ENCODE measurements at regions not wholly inside any gene's neighbourhood (a gene's known extent, or its start where the extent isn't known, plus 50 kb on each side); places are given as distances from the start of the nearest gene placed in this dataset.
"Not testable (repeated sequence)": the region's sequence is repeated elsewhere in the genome, so short reads cannot be mapped to it uniquely, and the experiment has no call there.

DNA sequence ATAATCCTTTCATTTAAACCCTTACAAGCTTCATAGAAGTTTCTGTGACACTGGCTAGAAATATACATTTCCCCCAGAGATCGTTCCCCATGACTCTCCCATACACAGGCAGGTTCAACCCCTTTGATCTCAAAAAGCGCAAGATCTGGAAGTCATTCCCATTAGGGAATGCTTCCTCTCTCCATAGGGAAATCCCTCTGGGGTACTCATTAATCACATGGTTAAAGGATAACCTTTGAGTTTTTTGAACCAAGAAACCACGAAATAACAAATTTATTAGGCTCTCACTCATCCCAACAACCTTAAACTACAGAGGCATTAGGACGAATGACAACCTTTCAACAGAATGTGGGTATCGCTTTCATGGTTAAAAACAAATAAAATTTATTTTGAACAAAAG is 211.9 kb upstream of the PRICKLE2 start:
- no peak for DNase-seq

DNA sequence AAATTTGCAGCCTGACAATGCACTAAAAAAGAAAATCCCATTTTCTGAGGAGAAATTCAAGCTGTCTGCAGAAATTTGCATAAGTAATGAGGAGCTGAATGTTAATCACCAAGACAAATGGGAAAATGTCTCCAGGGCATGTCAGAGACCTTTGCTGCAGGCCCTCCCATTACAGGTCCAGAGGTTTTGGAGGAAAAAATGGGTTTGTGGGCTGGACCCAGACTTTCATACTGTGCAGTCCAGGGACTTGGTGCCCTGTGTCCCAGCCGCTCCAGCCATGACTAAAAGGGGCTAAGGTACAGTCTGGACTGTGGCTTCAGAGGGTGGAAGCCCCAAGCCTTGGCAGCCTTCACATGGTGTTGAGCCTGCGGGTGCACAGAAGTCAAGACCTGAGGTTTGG is 209.8 kb upstream of the PRICKLE2 start:
- not testable (repeated sequence) for DNase-seq

DNA sequence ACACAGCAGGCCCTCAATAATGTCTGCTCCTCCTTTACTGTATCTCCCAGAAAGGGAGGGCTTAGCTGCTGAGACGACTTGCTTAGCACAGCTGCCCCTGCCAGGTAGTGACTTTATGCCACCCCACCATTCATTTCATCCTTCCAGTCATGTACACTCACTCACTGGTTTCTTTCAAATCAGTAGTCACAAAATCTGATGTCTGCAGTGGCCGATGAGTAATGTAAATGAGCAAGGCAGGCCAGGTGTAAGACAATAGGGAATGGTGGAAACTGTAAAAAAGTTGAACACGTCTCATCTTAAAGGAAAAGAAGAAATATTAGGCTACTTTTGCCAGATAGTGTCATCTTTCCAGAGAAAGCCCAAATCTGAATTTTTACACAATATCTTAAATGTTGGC is 207.6 kb upstream of the PRICKLE2 start:
- no peak for DNase-seq

DNA sequence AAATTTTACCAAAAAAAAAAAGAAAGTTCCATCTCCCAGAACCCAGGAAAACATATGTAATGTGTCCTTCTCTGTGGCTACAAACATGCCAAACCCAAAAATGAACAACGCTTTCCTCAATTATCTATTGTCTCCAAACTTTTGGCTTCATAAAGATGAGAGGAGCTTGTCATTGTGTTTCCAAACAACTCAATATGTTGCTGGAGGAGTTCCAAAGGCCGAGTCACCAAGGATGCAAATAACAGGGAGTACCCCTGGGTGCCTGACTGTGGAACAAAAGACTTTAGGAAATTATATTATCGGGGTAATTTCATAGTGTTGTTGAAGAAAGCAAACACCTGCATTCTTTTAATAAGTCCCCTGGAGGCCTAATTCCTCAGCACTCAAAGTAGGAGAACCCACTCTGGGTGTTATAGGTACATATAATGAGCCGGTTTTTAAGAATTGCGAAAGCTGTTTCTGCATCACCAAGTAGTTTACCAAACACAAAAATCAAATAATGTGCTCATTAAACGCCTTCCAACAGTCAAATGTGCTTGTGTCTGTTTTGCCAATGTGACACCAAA is 206.3 kb upstream of the PRICKLE2 start:
- no peak for DNase-seq

DNA sequence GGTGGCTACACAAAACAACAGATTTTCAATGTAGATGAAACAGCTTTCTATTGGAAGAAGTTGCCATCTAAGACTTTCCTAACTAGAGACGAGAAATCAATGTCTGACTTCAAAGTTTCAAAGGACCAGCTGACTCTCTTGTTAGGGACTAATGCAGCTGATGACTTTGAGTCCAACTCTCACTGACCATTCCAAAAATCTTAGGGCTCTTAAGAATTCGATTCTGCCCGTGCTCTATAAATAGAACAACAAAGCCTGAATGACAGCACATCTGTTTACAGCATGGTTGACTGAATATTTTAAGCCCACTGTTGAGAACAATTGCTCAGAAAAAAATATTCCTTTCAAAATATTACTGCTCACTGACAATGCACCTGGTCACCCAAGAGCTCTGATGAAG is 202.4 kb upstream of the PRICKLE2 start:
- DNase-seq = no peak

DNA sequence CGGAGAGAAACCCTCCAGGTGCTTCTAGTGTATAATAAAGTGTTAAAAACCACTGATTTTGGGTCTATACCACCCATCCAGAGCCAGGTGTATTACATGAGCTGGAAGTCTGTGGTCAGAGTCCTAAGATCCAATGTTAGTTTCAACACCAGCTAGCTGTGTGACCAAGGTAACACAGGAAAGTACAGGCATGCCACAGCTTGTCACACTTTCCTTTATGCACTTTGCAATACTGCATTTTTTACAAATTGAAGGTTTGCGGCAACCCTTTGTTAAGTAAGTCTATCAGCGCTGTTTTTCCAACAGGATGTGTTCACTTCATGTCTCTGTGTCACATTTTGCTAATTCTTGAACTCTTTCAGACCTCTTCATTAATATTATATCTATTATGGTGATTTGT is 201.3 kb upstream of the PRICKLE2 start:
- DNase-seq = no peak

DNA sequence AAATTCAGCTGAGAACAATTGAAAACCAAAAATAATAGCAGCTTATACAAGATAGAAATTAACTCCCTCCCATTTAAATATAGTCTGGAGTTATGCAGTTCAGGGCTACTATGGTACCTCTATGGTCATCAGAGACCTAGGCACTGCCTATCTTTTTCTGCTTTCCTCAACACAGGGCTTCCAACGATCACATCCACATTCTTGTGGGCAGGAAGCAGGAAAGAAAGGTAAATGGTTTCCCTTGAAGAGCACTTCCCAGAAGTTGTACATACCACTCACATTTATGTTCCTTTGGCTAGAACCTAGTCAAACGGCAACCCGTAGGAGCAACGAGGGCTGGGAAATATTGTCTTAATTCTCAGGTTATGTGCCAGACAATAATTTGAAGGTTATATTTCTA is 197.7 kb upstream of the PRICKLE2 start:
- DNase-seq = no peak

DNA sequence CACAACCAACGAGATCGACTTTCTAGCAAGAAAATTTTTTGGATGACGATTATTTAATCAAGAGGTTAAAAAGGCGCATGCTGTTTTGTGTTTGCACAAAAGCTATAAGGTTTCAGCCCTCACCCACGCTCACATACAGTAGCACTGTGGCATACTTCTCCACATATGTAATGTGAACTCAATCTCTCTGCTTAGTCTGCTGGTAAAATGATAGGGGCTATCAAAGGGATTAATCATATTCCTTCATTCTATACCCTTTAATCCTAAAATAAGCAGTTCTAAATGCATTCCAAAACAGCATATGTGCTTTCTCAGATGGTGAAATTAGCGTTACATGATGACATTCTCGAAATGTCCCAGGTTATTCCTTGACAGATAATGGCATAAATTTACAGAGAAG is 196.9 kb upstream of the PRICKLE2 start:
- no peak for DNase-seq

DNA sequence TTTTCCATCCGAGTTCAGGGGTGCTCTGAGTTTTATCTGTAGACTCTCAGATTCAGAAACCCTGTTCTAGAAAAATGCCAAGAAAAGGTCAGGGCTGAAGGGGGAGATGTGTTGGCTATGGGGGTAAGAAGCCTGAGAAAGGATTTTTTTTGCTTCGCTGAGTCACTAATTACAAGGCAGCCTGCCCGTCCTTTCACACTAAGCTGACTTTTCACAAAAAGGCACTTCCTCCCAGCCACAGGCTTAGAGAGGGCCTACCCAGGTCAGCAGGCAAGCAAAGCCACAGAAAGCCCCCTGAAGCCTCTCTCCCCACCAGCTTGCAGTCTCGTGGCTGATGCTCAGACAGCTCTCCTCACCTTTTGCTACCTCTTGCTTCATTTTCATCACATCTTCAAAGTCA is 192.6 kb upstream of the PRICKLE2 start:
- no peak for DNase-seq

DNA sequence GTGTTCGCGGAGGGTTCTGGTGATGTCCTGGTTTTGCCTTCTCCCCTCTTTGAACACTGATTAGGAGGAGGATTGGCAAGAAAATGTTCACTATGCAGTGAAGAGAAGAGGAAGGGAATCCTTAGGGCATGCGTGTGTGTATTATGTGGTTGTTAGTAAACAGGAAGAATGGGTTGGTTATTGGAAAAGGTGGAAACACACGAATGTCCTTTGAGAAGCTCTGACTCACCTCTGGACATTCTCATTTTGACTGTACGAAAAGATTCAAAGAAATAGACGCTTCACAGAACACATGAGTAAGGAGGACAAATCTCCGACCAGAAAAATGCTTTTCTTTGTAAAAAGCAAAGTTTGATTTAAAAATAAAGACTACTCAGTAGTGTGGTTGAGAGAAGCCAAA is 188.8 kb upstream of the PRICKLE2 start:
- no peak for DNase-seq

DNA sequence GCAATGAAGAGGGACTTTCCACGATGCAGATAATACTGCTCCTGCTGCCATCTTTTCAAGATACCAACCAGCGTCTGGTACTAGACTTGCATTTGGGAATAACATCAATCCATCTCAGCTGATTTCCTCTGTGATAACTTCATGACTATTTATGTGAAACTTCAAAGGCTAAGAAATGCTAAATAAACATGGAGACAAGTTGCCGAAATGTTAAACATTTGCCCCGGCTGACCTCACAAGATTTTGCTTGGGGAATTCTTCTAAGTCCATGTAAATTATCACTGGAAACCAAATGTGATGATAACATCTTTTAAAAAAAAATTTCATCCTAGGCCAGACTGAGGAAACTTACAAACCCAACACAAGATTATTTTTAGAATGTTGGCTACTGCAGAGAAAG is 185.8 kb upstream of the PRICKLE2 start:
- DNase-seq = no peak

DNA sequence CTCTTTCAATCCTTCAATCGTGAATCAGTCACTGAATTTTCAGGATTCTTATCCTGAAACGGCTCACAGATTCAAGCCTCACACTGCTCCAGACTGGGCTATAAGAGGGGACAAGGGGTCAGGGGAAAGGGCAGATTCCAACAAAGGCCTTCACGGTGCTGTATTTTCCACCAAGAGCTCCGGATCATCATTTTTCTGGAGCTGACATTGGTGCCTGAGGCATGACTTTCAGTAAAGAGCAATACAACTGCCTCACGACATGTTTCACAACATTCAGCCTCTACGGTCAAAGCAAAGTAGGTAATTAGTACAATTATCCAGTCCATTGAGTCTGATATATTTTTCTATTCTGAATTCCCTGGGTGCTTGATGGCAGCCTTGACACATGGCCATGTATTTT is 185.0 kb upstream of the PRICKLE2 start:
- DNase-seq = no peak

DNA sequence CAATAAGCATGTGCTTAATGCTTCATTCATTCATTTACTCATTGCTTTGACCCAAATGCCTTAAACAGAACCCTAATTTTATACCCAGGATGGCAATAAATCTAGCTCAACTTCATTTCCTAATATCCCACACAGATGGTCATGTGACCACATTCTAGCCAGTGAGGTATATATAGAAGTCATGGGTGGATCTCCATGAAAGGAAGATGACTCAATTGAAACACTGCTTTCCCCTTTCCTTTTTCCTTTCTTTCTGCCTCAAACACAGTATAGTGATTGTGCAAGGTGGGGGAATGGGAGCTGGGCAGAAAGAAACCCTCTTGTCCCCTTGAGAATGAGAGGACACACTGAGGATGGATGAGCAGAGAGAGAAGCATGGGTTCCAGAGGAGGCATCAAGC is 183.5 kb upstream of the PRICKLE2 start:
- no peak for DNase-seq

DNA sequence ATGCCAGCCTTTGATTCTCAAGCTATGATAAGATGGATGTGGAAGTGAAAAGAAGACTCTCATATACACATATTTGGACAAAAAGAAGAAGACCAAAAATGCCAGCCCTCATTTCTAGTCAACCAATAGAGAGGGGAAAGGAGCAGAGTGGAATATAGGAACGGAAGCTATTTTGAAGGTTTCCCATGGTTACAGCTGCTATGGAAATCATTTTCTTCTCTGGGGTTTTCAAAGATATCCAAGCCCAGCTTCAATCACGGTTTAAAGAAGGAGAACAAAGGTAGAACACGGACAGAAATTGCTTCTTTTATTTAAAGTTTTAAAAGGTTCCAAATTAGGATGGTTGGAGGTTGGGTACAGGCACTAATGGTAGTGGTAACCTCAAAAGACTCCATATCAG is 181.0 kb upstream of the PRICKLE2 start:
- no peak for DNase-seq

DNA sequence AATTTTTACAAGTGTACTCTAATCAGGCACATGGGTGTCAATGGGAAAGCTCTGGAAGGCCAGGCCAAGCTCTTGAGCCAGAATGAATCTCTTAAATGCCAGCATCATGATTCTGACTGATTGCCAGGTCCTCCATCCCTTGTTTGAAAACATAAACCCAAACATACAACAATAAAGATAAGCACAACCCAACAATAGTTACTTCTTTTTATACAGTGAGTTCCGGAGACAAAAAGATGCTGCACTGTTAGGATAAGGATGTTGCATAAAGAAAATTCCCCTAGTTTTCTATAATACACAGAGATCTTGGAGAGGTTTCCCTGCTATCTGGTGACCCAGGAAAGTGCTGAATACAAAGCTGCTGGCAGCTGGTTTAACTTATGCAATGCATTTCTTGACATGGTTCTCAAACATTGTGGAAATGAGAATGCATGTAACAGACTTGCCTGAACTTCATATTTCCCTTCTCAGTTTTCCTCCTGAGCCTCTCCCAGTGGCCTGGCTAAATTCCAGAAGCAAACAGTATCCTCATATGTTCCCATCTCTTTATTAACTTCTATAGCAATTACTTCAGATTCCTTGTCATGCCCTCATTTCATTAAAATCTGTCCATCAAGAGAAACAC is 180.1 kb upstream of the PRICKLE2 start:
- no peak for DNase-seq

DNA sequence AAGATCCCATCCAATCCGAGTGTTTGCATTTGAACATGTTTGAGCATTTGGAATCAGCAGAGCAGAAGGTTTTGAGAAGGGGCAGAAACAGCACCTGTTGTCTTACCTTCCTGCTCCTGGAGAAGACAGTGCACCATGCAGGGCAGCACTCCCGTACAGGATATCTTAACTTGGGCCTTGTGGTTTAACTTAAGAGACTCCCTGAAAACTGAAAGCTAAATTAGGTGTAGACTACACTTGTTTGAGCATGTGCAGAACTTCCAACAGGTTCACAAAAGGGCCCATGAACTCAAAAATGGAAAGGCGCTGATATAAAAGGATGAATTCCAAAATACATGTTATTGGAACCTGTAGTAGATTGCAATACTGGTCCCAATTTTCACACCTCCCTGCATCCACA is 175.4 kb upstream of the PRICKLE2 start:
- no peak for DNase-seq

DNA sequence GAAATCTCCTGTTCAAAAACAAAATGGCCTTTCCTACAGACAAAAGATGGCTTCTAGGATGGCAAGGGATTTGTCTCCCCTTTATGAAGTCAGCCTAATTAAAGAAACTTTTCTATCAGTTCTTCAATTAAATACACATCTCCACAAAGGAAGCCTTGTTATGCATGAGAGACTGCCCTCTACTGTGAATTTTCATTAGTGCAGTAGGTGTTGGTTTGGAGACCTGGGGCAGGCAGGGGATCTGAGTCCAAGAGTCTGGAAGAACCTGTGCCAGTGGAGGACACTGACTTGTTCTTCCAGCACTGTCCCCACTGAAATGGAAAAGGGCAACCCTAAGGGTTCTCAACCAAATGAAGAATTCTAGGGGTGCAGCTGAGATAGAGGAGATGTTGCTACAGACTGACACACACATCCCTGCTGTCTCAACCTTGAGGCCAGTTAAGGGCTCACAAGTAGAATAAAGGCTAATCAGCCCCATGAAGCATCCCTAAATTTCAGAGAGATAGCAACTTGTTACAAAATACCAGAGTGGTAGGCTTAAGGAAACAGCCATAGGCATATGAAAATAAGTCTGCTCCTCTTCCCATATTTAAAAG is 174.0 kb upstream of the PRICKLE2 start:
- peak; percentile 57 for DNase-seq

DNA sequence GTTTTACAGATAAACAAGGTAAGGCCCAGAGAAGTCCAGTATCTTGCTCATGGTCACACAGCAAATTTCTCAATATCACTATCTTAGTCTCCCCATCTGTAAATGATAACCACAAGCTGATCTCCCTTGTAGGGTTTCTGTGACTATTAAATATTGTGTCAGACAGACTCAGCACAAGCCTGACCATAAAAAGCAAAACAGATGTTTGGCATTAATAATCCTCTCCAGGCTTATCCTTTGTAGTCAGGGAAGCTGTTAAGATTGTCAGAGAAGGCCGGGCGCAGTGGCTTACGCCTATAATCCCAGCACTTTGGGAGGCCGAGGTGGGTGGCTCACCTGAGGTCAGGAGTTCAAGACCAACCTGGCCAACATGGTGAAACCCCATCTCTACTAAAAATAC is 173.2 kb upstream of the PRICKLE2 start:
- no peak for DNase-seq

DNA sequence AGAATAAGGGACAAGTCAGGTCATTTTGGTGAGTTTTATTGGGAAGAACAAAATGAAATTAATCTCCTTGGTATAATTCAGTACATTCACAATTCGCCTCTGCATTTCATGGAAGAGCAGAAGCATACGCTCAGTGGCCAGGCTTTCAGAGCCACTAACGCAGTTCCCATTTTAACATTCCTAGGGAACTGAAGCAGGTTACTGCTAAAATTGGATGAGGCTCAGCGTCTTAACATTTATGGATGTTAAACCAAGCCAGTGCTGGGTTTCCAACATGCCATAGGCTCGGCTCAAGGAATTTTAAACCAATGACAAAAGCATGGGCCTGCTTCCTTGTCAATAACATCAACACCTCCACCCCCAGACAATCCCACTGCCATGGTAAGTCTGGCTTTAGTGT is 172.7 kb upstream of the PRICKLE2 start:
- no peak for DNase-seq

DNA sequence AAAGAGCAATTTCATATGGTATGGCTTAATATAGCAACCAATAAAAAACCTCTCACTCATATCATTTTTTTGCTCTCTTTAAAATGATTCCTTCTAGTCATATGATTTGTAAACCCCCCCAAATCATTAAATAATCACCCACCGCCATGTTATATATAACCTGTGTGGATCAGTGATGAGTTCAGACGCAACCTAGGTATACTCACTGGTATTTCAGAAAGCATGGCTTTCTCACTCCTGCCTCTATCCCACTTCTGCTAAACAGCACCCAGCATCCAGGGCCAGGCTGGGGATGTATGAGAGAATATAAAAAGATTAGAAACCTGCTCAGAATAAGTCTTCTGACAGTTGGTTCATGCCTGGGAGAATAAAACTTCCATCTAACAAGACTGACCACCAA is 172.3 kb upstream of the PRICKLE2 start:
- DNase-seq = no peak

DNA sequence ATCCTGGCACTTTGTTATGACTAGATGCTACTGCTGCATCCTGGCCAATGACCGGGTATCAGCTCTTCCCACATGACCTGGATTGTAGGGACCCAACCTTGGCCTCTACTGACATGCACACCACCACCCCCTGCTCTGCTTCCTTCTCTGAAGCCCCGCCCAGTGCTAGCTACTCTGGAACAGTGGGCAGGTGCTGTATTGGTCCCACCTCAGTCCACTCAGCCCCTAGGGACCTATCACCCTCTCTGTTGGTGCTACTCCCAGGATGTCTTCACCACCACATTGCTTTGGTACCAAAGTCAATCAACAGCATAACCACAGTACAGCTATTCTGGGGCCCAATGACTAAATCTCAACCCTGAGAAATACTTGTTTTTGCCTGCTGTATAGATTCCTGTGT is 170.2 kb upstream of the PRICKLE2 start:
- no peak for DNase-seq

DNA sequence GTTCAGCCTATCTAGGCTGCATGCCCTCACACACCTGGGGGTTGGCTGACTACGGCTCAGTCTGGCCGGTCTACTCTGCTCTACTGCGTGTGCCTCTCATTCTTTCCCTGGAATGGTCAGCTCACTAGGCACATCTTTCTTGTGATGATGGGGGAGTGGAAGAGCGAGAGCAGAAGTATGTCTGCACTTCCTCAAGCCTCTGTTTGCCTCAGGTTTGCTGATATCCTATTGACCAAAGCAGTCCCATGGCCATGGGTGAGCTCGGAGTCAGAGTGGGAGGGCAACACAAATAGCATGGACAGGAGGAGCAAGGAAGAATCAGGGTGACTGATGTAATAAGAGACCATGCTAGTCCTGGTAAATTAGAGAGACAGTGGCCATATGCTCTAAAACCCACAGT is 167.9 kb upstream of the PRICKLE2 start:
- no peak for DNase-seq

DNA sequence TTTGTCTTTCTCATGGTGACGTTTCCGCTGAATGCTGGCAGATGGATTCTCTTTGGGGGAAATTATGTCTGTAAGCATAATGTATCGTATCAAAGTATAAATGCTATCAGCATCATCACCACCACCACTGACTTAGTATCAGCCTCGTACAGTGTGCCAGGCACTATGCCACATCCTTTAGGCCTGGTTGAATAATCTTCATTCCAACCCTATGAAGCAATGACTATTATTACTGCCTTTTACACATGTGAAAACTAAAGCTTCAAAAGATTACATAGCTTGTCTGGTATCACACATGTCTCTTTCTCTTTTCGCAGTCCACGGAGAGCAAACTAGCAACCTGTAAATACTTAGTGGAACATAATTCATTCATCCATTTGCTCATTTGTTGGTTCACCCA is 166.7 kb upstream of the PRICKLE2 start:
- no peak for DNase-seq

DNA sequence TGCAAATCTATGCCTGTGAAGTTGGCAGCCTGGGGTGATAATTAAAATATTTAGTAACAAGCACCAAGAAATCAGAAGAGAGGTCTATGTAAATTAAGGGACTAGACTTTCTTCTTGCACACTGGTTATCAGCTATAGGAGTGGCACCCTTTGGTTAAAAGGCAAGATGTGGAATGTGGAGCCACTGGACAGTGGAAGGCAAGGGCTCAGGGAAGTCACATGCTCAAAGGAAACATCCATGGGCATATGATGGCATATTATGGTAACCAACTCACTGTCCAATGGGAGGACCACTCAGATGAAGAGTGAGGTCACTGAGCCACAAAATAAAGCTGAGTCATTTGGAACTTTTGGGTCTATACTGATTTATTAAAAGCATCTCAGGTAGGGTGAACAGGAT is 165.6 kb upstream of the PRICKLE2 start:
- DNase-seq = no peak

DNA sequence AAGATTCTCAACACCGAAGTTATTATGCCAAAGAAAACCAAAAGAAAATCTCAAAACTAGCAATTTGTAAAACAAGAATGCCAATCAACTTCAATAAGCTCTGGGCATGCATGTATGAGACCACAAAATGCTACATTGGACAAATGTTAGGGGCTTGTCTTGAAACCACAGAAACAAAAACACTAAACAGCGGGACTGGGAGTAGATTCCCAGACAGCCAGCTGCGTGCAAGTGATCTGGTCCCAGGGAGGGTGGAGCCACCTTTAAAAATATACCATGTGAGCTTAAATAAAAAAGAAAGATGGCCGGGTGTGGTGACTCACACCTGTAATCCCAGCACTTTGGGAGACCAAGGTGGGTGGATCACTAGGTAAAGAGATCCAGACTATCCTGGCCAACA is 163.6 kb upstream of the PRICKLE2 start:
- DNase-seq = no peak
